ENCODE measurements at regions not wholly inside any gene's neighbourhood (a gene's known extent, or its start where the extent isn't known, plus 50 kb on each side); places are given as distances from the start of the nearest gene placed in this dataset.

DNA sequence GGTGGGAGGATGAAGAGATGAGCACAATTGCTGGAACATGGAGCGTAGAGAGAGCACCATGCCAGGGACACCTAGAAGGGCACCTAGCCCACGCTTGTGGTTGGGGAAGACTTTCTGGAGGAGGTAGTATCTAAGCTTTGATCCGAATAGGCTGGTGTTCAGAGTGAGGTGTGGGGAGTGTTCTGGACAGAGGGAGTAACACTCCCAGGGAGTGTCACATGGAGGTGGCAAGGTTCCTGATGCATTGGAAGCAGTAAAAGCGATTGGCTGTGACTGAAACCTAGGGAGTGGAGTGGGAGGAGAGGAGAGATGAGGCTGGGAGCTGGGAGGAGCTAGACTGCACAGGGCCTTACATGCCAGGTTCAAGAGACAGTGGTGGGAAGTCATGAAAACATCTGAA is 188.0 kb upstream of the NCAM1 start:
- TF ChIP-seq TEAD4 (CRISPR knock-in tag; IDR thresholded peaks at IDR 0.05) (no peak), SP1 (CRISPR knock-in tag; conservative IDR thresholded peaks at IDR 0.05) (no peak), EMX1 (CRISPR knock-in tag; IDR thresholded peaks at IDR 0.05) (no peak)
- TF ChIP-seq, protein P1, sequence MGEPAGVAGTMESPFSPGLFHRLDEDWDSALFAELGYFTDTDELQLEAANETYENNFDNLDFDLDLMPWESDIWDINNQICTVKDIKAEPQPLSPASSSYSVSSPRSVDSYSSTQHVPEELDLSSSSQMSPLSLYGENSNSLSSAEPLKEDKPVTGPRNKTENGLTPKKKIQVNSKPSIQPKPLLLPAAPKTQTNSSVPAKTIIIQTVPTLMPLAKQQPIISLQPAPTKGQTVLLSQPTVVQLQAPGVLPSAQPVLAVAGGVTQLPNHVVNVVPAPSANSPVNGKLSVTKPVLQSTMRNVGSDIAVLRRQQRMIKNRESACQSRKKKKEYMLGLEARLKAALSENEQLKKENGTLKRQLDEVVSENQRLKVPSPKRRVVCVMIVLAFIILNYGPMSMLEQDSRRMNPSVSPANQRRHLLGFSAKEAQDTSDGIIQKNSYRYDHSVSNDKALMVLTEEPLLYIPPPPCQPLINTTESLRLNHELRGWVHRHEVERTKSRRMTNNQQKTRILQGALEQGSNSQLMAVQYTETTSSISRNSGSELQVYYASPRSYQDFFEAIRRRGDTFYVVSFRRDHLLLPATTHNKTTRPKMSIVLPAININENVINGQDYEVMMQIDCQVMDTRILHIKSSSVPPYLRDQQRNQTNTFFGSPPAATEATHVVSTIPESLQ (CRISPR knock-in tag; IDR thresholded peaks at IDR 0.05): no peak

Measured in WTC11 (cell line).